Sigmoid colon (tissue), 4 donors: ENCODE measurements at regions not wholly inside any gene's neighbourhood (a gene's known extent, or its start where the extent isn't known, plus 50 kb on each side); places are given as distances from the start of the nearest gene placed in this dataset.

Experiments
- CTCF ChIP-seq, 4 experiments: fragments of 450-650 bp in 3 of 4; fragments of 200-600 bp in 1 of 4; IDR thresholded peaks; one replicate each; pipeline ENCODE4 v1.5.1; 2016 to 2019; ENCODE audit warnings: antibody characterized with exemption in 4 of 4, mild to moderate bottlenecking in 3 of 4, moderate library complexity in 2 of 4
- EP300 ChIP-seq, 4 donors: sonication (generic); formaldehyde crosslinking; IDR thresholded peaks; one replicate each; pipeline ENCODE4 v1.6.1; 2017; ENCODE audit warnings: antibody characterized with exemption in 4 of 4
- POLR2A ChIP-seq, 2 donors: fragments of 450-650 bp; IDR thresholded peaks; one replicate each; pipeline ENCODE4 v1.6.1; 2016; ENCODE audit warnings: antibody characterized with exemption in 2 of 2, mild to moderate bottlenecking in 2 of 2, moderate library complexity in 2 of 2

- TF ChIP-seq CTCF (IDR thresholded peaks at IDR 0.05): no peak
- no peak for TF ChIP-seq POLR2A (IDR thresholded peaks at IDR 0.05)
- TF ChIP-seq EP300 (IDR thresholded peaks at IDR 0.05): peak in 1 of 4 donors; percentile 73
Measured at GRCh38 chr13:110014719-110015118, 228.3 kb upstream of the IRS2 start.
